ENCODE measurements at regions not wholly inside any gene's neighbourhood (a gene's known extent, or its start where the extent isn't known, plus 50 kb on each side); places are given as distances from the start of the nearest gene placed in this dataset.
"Not testable (repeated sequence)": the region's sequence is repeated elsewhere in the genome, so short reads cannot be mapped to it uniquely, and the experiment has no call there.

DNA sequence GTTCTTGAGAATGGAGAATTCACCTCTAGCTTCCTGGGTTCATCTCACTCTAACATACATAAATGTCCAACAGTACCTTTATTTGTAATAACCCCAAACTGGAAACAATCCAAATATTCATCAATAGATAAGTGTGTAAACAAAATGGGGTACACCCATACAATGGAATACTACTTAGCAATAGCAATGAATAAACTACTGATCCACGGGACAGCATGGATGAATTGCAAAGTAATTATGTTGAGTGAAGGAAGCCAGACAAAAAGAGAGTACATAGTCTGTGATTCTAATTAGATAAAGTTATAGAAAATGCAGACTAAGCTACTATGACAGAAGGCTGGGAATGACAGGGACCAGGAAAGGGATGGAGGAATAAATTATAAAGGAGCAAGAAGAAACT lies 391.3 kb downstream of the CCSER2 start:
- Histone ChIP-seq H3K4me3 (ENCODE audit: low read length in 2 of 2) (no peak overlapping the region), H3K4me1 (ENCODE audit: insufficient read depth, low read length) (no peaks in the 10 kb centered on the region), H3K27ac (ENCODE audit: low read depth, low read length) (no peak overlapping the region), H3K36me3 (ENCODE audit: insufficient read depth, low read length) (no peaks in the 10 kb centered on the region), H3K27me3 (ENCODE audit: insufficient read depth, low read length) (no peaks in the 10 kb centered on the region), H3K9me3 (ENCODE audit: control insufficient read depth in 1 of 2, low read length in 2 of 2) (no peaks in the 10 kb centered on the region)
- POLR2A ChIA-PET (ENCODE audit: partially characterized antibody), result no interaction called here
- no peak for DNase-seq
- Mint-ChIP-seq H3K4me1 (no peaks in the 10 kb centered on the region), H3K27me3 (peaks cover 5 to 6% of the 10 kb centered on the region in 2 donors), H3K36me3 (no peaks in the 10 kb centered on the region), H3K27ac (no peak overlapping the region), H3K4me3 (no peak overlapping the region), H3K9me3 (peaks cover 0 to 10% (median 0%) of the 10 kb centered on the region in 8 donors)
- intact Hi-C loops (cut with micrococcal nuclease), result no loop called here
- CTCF ChIA-PET (ENCODE audit: partially characterized antibody), result no interaction called here

DNA sequence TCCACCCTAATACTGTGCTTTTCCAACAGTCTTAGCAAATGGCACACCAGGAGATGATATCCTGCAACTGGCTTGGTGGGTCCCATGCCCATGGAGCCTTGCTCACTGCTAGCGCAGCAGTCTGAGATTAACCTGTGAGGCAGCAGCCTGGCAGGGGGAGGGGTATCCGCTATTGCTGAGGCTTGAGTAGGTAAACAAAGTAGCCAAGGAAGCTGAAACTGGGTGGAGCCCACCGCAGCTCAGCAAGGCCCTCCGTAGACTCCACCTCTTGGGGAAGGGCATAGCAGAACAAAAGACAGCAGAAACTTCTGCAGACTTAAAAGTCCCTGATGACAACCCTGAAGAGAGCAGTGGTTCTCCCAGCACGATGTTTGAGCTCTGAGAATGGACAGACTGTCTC lies 399.0 kb downstream of the CCSER2 start:
- no peak overlapping the region for H3K4me3 ChIP-seq (ENCODE audit: low read length in 2 of 2)
- H3K36me3 ChIP-seq (ENCODE audit: insufficient read depth, low read length), result no peaks in the 10 kb centered on the region
- DNase-seq, result no peak
- Mint-ChIP-seq H3K4me3 (no peak overlapping the region), H3K9me3 (peaks cover 0 to 16% (median 10%) of the 10 kb centered on the region in 8 donors), H3K27me3 (peaks cover 0 to 6% of the 10 kb centered on the region in 2 donors), H3K4me1 (no peaks in the 10 kb centered on the region), H3K36me3 (no peaks in the 10 kb centered on the region), H3K27ac (no peak overlapping the region)
- POLR2A ChIA-PET (ENCODE audit: partially characterized antibody), result no interaction called here
- intact Hi-C loops (cut with micrococcal nuclease), result no loop called here
- H3K4me1 ChIP-seq (ENCODE audit: insufficient read depth, low read length), result no peaks in the 10 kb centered on the region
- no peak overlapping the region for H3K27ac ChIP-seq (ENCODE audit: low read depth, low read length)
- H3K27me3 ChIP-seq (ENCODE audit: insufficient read depth, low read length), result no peaks in the 10 kb centered on the region
- CTCF ChIA-PET (ENCODE audit: partially characterized antibody), result no interaction called here
- no peaks in the 10 kb centered on the region for H3K9me3 ChIP-seq (ENCODE audit: control insufficient read depth in 1 of 2, low read length in 2 of 2)

DNA sequence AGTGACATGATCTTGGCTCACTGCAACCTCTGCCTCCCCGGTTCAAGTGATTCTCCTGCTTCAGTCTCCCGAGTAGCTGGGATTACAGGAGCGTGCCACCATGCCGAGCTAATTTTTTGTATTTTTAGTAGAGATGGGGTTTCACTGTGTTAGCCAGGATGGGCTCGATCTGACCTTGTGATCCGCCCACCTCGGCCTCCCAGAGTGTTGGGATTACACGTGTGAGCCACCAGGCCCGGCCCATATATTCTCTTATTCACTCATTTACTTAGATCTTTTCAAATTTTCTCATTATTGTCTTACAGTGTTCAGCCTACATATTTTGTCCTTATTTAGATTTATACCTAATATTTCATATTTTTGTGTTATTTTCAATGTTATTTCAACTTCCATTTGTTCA lies 410.7 kb downstream of the CCSER2 start:
- intact Hi-C loops (cut with micrococcal nuclease); H3K4me3 ChIP-seq (ENCODE audit: low read length in 2 of 2); H3K27me3 ChIP-seq (ENCODE audit: insufficient read depth, low read length); DNase-seq; H3K4me1 Mint-ChIP-seq; H3K36me3 ChIP-seq (ENCODE audit: insufficient read depth, low read length); H3K9me3 Mint-ChIP-seq; POLR2A ChIA-PET (ENCODE audit: partially characterized antibody); H3K27ac ChIP-seq (ENCODE audit: low read depth, low read length); H3K27ac Mint-ChIP-seq; H3K27me3 Mint-ChIP-seq; H3K36me3 Mint-ChIP-seq; H3K4me3 Mint-ChIP-seq; H3K4me1 ChIP-seq (ENCODE audit: insufficient read depth, low read length); H3K9me3 ChIP-seq (ENCODE audit: control insufficient read depth in 1 of 2, low read length in 2 of 2): not testable (repeated sequence)
- CTCF ChIA-PET (ENCODE audit: partially characterized antibody), result interaction anchor here (1.0 kb wide), 1 partner anchor 26 kb away, joined by 3 read pairs; no protein-coding TSS in a partner anchor

DNA sequence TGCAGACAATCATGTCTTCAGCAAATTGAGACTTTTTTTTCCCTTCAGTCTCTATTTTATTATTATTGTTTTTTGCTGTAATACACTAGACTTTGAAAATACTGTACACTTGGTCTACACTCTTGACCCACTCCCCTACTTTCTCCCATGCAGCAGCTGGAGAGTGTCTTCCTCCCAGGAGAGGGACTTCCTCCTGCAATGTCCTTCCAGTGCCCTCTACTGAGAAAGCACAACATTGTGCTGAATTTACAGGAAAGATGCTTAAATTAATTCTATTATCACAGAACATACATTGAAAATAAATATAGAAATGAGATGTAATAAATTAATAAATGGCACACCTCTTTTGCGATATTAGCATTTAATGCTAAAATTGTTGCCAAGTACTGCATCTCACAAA lies 411.3 kb downstream of the CCSER2 start:
- ChIA-PET POLR2A (ENCODE audit: partially characterized antibody) (no interaction called here), CTCF (ENCODE audit: partially characterized antibody) (interaction anchor here (1.0 kb wide), 1 partner anchor 26 kb away, joined by 3 read pairs; no protein-coding TSS in a partner anchor)

DNA sequence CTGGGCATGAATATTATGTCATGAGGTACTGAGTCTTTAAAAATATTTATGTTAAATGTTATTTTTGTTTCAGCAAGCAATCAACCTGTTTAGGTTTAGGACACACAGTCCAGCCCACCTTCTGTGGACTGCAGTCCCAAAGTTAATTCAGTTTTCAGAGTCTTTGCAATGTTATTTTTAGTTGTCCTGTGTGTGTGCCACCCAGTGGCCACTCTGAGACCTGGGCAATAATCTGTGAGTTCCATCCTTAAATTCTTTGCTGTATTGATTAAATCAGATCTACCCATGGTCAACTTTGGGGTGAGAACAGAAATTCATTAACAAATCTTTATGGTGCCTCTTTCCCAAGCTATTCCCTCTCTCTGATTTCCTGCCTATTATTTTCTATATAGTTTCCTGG lies 415.1 kb downstream of the CCSER2 start:
- Histone ChIP-seq H3K4me3 (ENCODE audit: low read length in 2 of 2) (no peak overlapping the region), H3K9me3 (ENCODE audit: control insufficient read depth in 1 of 2, low read length in 2 of 2) (no peaks in the 10 kb centered on the region), H3K27ac (ENCODE audit: low read depth, low read length) (no peak overlapping the region), H3K4me1 (ENCODE audit: insufficient read depth, low read length) (no peaks in the 10 kb centered on the region), H3K27me3 (ENCODE audit: insufficient read depth, low read length) (no peaks in the 10 kb centered on the region), H3K36me3 (ENCODE audit: insufficient read depth, low read length) (no peaks in the 10 kb centered on the region)
- Mint-ChIP-seq H3K4me3 (no peak overlapping the region), H3K27me3 (peaks cover 1 to 3% of the 10 kb centered on the region in 2 donors), H3K27ac (no peak overlapping the region), H3K36me3 (no peaks in the 10 kb centered on the region), H3K9me3 (peaks cover 0 to 14% (median 2%) of the 10 kb centered on the region in 8 donors), H3K4me1 (no peaks in the 10 kb centered on the region)
- ChIA-PET CTCF (ENCODE audit: partially characterized antibody) (no interaction called here), POLR2A (ENCODE audit: partially characterized antibody) (no interaction called here)
- intact Hi-C loops (cut with micrococcal nuclease), result no loop called here
- no peak for DNase-seq

More for the DNA sequence above, 411.3 kb downstream of the CCSER2 start:
- no peak overlapping the region for H3K4me3 ChIP-seq (ENCODE audit: low read length in 2 of 2)
- H3K27ac ChIP-seq (ENCODE audit: low read depth, low read length), result no peak overlapping the region
- DNase-seq, result no peak
- intact Hi-C loops (cut with micrococcal nuclease), result no loop called here
- no peaks in the 10 kb centered on the region for H3K4me1 Mint-ChIP-seq
- H3K4me1 ChIP-seq (ENCODE audit: insufficient read depth, low read length), result no peaks in the 10 kb centered on the region
- no peaks in the 10 kb centered on the region for H3K27me3 Mint-ChIP-seq
- H3K36me3 ChIP-seq (ENCODE audit: insufficient read depth, low read length), result no peaks in the 10 kb centered on the region
- no peak overlapping the region for H3K27ac Mint-ChIP-seq
- H3K27me3 ChIP-seq (ENCODE audit: insufficient read depth, low read length), result no peaks in the 10 kb centered on the region
- no peaks in the 10 kb centered on the region for H3K9me3 ChIP-seq (ENCODE audit: control insufficient read depth in 1 of 2, low read length in 2 of 2)
- no peaks in the 10 kb centered on the region for H3K36me3 Mint-ChIP-seq
- no peak overlapping the region for H3K4me3 Mint-ChIP-seq
- peaks cover 0 to 8% (median 1%) of the 10 kb centered on the region in 8 donors for H3K9me3 Mint-ChIP-seq

DNA sequence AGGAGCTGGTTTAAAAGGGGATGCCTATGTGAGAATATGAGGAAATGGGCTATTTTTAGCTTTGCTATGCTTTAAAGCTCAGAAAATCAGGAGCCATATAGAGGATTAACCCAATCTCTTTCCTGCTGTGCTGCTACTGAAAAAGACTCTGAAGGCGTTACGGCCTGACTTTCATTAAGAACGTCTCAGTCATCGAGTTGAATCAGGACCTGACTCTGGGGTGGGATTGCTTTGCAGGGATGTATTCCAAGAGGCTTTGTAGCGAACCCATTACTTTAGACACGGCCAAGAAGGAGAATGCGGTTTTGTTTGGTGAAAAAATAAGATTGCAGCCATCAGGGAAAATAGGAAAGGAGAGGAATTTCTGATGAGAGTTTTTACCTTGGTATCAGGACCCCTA lies 426.9 kb downstream of the CCSER2 start:
- no peak for DNase-seq
- Histone ChIP-seq H3K36me3 (ENCODE audit: insufficient read depth, low read length) (no peaks in the 10 kb centered on the region), H3K27ac (ENCODE audit: low read depth, low read length) (no peak overlapping the region), H3K27me3 (ENCODE audit: insufficient read depth, low read length) (no peaks in the 10 kb centered on the region), H3K4me3 (ENCODE audit: low read length in 2 of 2) (no peak overlapping the region), H3K4me1 (ENCODE audit: insufficient read depth, low read length) (no peaks in the 10 kb centered on the region), H3K9me3 (ENCODE audit: control insufficient read depth in 1 of 2, low read length in 2 of 2) (no peaks in the 10 kb centered on the region)
- H3K27ac Mint-ChIP-seq, result no peak overlapping the region
- H3K36me3 Mint-ChIP-seq, result no peaks in the 10 kb centered on the region
- CTCF ChIA-PET (ENCODE audit: partially characterized antibody), result no interaction called here
- peaks cover 0 to 2% of the 10 kb centered on the region in 2 donors for H3K27me3 Mint-ChIP-seq
- H3K4me1 Mint-ChIP-seq, result no peaks in the 10 kb centered on the region
- H3K4me3 Mint-ChIP-seq, result no peak overlapping the region
- intact Hi-C loops (cut with micrococcal nuclease), result no loop called here
- peaks cover 0 to 4% (median 0%) of the 10 kb centered on the region in 8 donors for H3K9me3 Mint-ChIP-seq
- POLR2A ChIA-PET (ENCODE audit: partially characterized antibody), result no interaction called here

DNA sequence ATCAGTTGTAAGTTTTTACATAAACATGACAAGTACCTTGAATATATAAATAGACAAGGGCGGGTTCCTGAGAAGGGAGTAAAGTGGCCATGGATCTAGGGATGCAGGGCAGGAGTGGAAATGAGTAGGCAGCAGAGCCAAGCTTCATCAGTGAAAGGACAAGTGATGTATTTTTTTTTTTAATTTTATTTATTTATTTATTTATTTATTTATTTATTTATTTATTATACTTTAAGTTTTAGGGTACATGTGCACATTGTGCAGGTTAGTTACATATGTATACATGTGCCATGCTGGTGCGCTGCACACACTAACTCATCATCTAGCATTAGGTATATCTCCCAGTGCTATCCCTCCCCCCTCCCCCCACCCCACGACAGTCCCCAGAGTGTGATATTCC lies 428.3 kb downstream of the CCSER2 start:
- H3K36me3 ChIP-seq (ENCODE audit: insufficient read depth, low read length); CTCF ChIA-PET (ENCODE audit: partially characterized antibody); POLR2A ChIA-PET (ENCODE audit: partially characterized antibody): not testable (repeated sequence)

DNA sequence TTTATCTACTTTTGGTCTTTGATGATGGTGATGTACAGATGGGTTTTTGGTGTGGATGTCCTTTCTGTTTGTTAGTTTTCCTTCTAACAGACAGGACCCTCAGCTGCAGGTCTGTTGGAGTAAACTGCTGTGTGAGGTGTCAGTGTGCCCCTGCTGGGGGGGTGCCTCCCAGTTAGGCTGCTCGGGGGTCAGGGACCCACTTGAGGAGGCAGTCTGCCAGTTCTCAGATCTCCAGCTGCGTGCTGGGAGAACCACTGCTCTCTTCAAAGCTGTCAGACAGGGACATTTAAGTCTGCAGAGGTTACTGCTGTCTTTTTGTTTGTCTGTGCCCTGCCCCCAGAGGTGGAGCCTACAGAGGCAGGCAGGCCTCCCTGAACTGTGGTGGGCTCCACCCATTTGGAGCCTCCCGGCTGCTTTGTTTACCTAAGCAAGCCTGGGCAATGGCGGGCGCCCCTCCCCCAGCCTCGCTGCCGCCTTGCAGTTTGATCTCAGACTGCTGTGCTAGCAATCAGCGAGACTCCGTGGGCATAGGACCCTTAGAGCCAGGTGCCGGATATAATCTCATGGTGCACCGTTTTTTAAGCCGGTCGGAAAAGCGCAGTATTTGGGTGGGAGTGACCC lies 433.7 kb downstream of the CCSER2 start:
- POLR2A ChIA-PET (ENCODE audit: partially characterized antibody); H3K9me3 ChIP-seq (ENCODE audit: control insufficient read depth in 1 of 2, low read length in 2 of 2); H3K27me3 ChIP-seq (ENCODE audit: insufficient read depth, low read length); H3K36me3 ChIP-seq (ENCODE audit: insufficient read depth, low read length); H3K4me1 ChIP-seq (ENCODE audit: insufficient read depth, low read length); H3K9me3 Mint-ChIP-seq; intact Hi-C loops (cut with micrococcal nuclease); H3K27ac ChIP-seq (ENCODE audit: low read depth, low read length); CTCF ChIA-PET (ENCODE audit: partially characterized antibody); H3K27me3 Mint-ChIP-seq; DNase-seq; H3K4me3 ChIP-seq (ENCODE audit: low read length in 2 of 2); H3K4me3 Mint-ChIP-seq; H3K27ac Mint-ChIP-seq; H3K36me3 Mint-ChIP-seq; H3K4me1 Mint-ChIP-seq: not testable (repeated sequence)

More for the DNA sequence above, 428.3 kb downstream of the CCSER2 start:
- DNase-seq; H3K9me3 Mint-ChIP-seq; H3K27me3 ChIP-seq (ENCODE audit: insufficient read depth, low read length); H3K27ac ChIP-seq (ENCODE audit: low read depth, low read length); H3K27ac Mint-ChIP-seq; H3K9me3 ChIP-seq (ENCODE audit: control insufficient read depth in 1 of 2, low read length in 2 of 2); H3K4me1 ChIP-seq (ENCODE audit: insufficient read depth, low read length); H3K36me3 Mint-ChIP-seq; intact Hi-C loops (cut with micrococcal nuclease); H3K4me3 Mint-ChIP-seq; H3K4me3 ChIP-seq (ENCODE audit: low read length in 2 of 2); H3K4me1 Mint-ChIP-seq; H3K27me3 Mint-ChIP-seq: not testable (repeated sequence)

Data from CD4-positive, alpha-beta memory T cell (primary cell).